PC-9 (cell line): ENCODE measurements at regions not wholly inside any gene's neighbourhood (a gene's known extent, or its start where the extent isn't known, plus 50 kb on each side); places are given as distances from the start of the nearest gene placed in this dataset.

Experiments used
- EZH2 ChIP-seq: fragments of 200-600 bp; sonication (generic); IDR thresholded peaks from 2 replicates; pipeline ENCODE4 v1.8.0; 2017; ENCODE audit warnings: antibody characterized with exemption, low read depth
- TF ChIP-seq, protein P1 (sequence below): fragments of 200-600 bp; sonication (generic); conservative IDR thresholded peaks from 2 replicates; pipeline ENCODE4 v1.6.1; 2017; ENCODE audit warnings: mixed run types, antibody characterized with exemption, mild to moderate bottlenecking, moderate library complexity

DNA sequence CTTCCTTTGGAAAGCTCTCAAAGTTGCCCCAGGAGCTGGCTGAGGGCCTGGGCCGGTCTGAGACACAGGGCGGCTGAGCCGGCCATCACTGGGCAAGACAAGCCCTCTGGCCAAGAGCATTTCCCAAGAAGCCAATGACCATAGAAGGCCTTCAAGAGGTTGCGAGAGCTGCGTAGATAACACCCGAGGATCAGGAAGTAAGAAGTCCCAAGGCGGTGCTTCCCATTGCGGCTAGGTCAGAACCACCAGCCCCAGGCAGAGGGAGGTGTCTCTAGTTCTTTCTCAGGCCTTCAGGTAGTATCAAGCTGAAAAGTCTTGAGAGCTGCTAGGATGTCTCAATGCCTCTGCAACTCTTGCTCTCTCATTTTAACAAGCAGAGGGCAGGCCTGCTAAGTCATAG lies 54.0 kb upstream of the C5orf58 start:
- TF ChIP-seq, protein P1, sequence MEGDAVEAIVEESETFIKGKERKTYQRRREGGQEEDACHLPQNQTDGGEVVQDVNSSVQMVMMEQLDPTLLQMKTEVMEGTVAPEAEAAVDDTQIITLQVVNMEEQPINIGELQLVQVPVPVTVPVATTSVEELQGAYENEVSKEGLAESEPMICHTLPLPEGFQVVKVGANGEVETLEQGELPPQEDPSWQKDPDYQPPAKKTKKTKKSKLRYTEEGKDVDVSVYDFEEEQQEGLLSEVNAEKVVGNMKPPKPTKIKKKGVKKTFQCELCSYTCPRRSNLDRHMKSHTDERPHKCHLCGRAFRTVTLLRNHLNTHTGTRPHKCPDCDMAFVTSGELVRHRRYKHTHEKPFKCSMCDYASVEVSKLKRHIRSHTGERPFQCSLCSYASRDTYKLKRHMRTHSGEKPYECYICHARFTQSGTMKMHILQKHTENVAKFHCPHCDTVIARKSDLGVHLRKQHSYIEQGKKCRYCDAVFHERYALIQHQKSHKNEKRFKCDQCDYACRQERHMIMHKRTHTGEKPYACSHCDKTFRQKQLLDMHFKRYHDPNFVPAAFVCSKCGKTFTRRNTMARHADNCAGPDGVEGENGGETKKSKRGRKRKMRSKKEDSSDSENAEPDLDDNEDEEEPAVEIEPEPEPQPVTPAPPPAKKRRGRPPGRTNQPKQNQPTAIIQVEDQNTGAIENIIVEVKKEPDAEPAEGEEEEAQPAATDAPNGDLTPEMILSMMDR: no peak
- TF ChIP-seq EZH2: no peak
